ENCODE measurements at regions not wholly inside any gene's neighbourhood (a gene's known extent, or its start where the extent isn't known, plus 50 kb on each side); places are given as distances from the start of the nearest gene placed in this dataset.
"Not testable (repeated sequence)": the region's sequence is repeated elsewhere in the genome, so short reads cannot be mapped to it uniquely, and the experiment has no call there.

DNA sequence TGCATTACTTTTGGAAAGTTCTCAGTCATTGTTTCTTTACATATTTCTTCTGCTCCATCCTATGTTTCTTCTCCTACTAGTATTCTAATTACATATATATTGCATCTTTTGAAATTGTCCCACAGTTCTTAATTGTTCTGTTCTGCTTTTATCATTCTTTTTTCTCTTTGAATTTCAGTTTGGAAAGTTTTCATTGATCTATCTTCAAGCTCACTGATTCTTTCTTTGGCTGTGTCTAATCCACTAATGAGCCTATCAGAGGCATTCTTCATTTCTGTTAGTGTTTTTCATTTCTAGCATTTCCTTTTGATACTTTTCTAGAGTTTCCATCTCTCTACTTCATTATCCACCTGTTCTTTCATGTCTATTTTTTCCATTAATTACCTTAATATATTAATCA lies 159.0 kb upstream of the KCNJ15 start:
- no peak overlapping the region for H3K27ac ChIP-seq
- TF ChIP-seq, protein P1, sequence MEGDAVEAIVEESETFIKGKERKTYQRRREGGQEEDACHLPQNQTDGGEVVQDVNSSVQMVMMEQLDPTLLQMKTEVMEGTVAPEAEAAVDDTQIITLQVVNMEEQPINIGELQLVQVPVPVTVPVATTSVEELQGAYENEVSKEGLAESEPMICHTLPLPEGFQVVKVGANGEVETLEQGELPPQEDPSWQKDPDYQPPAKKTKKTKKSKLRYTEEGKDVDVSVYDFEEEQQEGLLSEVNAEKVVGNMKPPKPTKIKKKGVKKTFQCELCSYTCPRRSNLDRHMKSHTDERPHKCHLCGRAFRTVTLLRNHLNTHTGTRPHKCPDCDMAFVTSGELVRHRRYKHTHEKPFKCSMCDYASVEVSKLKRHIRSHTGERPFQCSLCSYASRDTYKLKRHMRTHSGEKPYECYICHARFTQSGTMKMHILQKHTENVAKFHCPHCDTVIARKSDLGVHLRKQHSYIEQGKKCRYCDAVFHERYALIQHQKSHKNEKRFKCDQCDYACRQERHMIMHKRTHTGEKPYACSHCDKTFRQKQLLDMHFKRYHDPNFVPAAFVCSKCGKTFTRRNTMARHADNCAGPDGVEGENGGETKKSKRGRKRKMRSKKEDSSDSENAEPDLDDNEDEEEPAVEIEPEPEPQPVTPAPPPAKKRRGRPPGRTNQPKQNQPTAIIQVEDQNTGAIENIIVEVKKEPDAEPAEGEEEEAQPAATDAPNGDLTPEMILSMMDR (conservative IDR thresholded peaks at IDR 0.05), result no peak

DNA sequence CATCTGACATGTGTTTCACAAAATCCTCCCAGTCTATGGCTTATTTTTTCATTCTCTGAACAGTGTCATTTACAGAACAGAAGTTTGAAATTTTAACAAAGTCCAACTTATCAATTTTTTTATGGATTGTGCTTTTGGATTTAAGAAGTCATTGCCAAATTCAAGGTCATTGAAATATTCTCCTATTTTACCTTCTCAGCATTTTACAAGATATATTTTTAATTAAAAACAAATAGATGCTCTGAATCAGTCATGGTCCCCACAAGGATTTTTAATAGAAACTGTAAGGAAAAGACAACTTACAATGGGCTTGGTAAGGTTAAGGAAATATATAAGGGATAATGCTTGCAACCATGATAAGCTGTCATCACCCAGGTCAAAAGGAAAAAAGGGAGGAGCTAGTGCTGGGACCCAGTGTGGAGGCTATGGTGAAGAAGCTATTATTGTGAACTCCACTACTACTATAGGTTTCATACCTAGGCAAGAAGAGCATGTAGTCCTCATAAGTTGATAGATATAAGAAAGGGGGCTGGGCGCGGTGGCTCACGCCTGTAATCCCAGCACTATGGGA lies 144.5 kb upstream of the KCNJ15 start:
- H3K27ac ChIP-seq, result no peak overlapping the region
- TF ChIP-seq, protein P1 (conservative IDR thresholded peaks at IDR 0.05), result no peak

DNA sequence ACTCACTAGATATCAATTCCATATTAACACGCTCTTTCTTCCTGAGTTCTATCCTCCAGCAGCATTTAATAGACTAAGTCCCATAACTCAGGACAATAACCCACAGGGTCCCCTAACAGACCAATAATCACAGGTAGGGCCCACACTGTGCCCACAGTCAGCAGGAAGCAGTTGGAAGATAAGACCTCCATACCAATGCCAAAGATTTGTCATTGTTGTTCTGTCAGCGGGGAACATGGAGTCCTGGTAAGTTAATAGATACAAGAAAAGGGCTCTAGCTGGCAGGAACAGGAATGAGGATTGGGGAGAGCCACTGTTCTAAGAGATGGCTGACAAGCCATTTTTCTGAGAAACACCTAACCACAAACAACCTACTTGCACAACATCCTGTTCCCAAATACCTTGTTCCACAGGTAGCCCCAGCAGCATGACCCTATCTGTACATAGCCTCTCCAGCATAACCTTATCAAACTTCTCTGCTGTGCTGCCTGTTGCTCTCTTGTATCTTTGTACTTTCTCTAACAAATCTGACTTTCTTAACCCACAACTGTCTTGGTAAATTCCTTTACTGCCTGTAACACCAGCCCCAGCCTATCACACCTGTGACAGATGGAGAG lies 142.0 kb upstream of the KCNJ15 start:
- TF ChIP-seq, protein P1 (conservative IDR thresholded peaks at IDR 0.05), result no peak
- H3K27ac ChIP-seq, result no peak overlapping the region

DNA sequence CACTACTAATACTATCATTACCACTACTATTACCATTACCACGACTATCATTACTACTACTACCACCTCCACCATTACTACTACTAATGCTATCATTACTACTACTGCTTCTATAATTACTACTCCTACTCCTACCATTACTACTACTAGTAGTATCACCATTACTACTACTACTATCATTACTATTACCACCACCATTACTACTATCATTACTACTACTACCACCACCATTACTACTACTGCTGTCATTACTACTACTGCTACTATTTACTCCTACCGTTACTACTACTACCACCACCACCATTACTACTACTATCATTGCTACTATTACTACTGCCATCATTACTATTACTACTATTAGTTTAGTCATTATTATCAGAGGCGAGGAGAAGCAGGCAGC lies 140.9 kb upstream of the KCNJ15 start:
- TF ChIP-seq, protein P1 (conservative IDR thresholded peaks at IDR 0.05), result no peak
- H3K27ac ChIP-seq, result no peak overlapping the region

DNA sequence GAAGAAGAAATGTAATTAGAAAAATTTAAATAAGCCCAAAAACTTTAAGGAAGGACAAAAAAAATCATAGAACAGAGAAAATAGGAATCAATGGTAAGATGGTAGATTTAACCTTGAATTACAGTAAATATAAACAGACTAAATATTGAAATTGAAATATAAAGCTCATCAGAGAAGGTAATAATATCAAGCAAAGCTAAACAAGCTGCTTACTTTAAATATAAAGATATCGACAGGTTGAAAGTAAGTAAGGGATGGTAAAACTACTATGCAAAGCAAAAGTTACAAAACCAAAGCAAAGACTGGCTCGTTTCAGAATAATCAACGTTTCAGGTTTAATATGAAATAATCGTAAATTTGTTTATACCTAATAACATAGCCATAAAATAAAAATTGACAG lies 137.0 kb upstream of the KCNJ15 start:
- H3K27ac ChIP-seq, result no peak overlapping the region
- TF ChIP-seq, protein P1 (conservative IDR thresholded peaks at IDR 0.05), result no peak

DNA sequence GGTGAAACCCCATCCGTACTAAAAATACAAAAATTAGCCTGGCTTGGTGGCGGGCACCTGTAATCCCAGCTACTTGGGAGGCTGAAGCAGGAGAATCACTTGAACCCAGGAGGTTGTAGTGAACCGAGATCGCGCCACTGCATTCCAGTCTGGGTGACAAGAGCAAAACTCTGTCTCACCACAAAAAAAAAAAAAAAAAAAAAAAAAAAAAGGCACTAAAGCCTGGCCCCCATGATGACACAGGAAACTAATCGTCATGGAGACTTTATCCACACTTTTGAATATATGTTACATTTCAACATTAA lies 136.2 kb upstream of the KCNJ15 start:
- not testable (repeated sequence) for H3K27ac ChIP-seq

DNA sequence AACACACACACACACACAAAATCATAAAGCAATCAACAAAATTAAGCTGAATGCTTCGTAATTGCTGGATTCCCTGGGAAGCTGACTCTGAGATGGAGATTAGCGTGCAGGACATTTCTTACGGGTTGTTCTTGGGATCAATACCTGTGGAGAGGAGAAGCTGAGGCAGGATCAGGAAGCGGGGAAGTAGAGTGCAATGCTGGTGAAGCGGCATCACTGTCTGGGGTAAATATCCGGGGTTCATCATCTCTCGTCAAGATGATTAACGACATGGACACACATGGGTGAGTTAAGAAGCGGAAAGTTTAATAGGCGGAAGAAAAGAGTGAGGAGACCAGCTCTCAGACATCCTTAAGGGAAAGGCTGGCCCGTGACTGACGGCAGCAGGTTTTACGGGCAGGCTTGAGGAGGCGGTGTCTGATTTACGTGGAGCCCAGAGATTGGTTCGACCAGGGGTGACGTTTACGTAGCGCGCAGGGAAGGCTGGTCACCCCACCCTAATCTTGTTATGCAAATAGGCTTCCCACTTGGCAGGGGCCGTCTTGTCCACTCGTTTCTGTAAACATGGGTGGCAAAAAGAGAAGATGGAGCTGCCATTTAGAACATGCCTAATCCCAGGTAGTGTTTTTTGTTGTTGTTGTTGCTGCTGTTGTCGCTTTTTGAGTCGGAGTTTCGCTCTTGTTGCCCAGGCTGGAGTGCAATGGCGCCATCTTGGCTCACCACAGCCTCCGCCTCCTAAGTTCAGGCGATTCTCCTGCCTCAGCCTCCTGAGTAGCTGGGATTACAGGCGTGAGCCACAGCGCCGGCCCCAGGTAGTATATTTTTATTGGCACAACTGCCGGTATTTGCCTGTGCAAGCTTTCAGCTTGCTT lies 135.6 kb upstream of the KCNJ15 start:
- TF ChIP-seq, protein P1 (conservative IDR thresholded peaks at IDR 0.05), result no peak
- H3K27ac ChIP-seq, result no peak overlapping the region
